ENCODE measurements at regions not wholly inside any gene's neighbourhood (a gene's known extent, or its start where the extent isn't known, plus 50 kb on each side); places are given as distances from the start of the nearest gene placed in this dataset.

GRCh38 chr18:44410740-44411139 is 269.9 kb upstream of the SETBP1 start:
- H3K27ac ChIP-seq (replicated peaks; ENCODE audit: low read length), result no peak overlapping the region
- no peak overlapping the region for H2BK5ac ChIP-seq (ENCODE audit: low read length)
- H2AFZ ChIP-seq (ENCODE audit: low read length), result no peak overlapping the region
- no peak overlapping the region for H3K9ac ChIP-seq (ENCODE audit: low read depth, low read length, poor library complexity)
- H3K27me3 ChIP-seq (ENCODE audit: control insufficient read depth in 3 of 3, insufficient read depth in 3 of 3, low read depth in 1 of 3, low read length in 3 of 3), result no peaks in the 10 kb centered on the region
- H3K4me1 ChIP-seq (ENCODE audit: control insufficient read depth in 2 of 2, insufficient read depth in 1 of 2, low read depth in 1 of 2, low read length in 2 of 2), result peaks cover 0 to 2% of the 10 kb centered on the region in 2 donors
- no peak for DNase-seq (ENCODE audit: low spot score)
- H3K79me1 ChIP-seq (ENCODE audit: low read depth, low read length), result no peaks in the 10 kb centered on the region
- H2AK5ac ChIP-seq (ENCODE audit: low read depth, low read length), result no peak overlapping the region
- H2BK12ac ChIP-seq (ENCODE audit: low read length), result no peak overlapping the region
- no peak overlapping the region for H3K23ac ChIP-seq (ENCODE audit: low read depth, low read length, poor library complexity)
- H3K9me3 ChIP-seq (replicated peaks in 1 of 2; ENCODE audit: control insufficient read depth in 2 of 2, insufficient read depth in 1 of 2, low read depth in 1 of 2, low read length in 2 of 2), result no peaks in the 10 kb centered on the region
- no peak overlapping the region for H3K18ac ChIP-seq (ENCODE audit: low read length)
- no peak overlapping the region for H2BK15ac ChIP-seq (ENCODE audit: low read length)
- no peak overlapping the region for H4K91ac ChIP-seq (ENCODE audit: low read depth, low read length, poor library complexity)
- H4K8ac ChIP-seq (ENCODE audit: low read depth, low read length), result no peak overlapping the region
- H3K4ac ChIP-seq (ENCODE audit: low read length), result no peak overlapping the region
- H3K36me3 ChIP-seq (replicated peaks in 1 of 2; ENCODE audit: control insufficient read depth in 2 of 2, insufficient read depth in 2 of 2, low read length in 2 of 2), result no peaks in the 10 kb centered on the region
- H3K4me3 ChIP-seq (ENCODE audit: low read length in 2 of 2), result no peak overlapping the region
- no peak overlapping the region for H3K4me2 ChIP-seq (ENCODE audit: insufficient read depth, low read length, poor library complexity, severe bottlenecking)
- H2BK120ac ChIP-seq (ENCODE audit: low read depth, low read length), result no peak overlapping the region
- no peak overlapping the region for H3K14ac ChIP-seq (ENCODE audit: low read length)

- Histone ChIP-seq H3K27ac (replicated peaks; ENCODE audit: low read length) (no peak overlapping the region), H2BK5ac (ENCODE audit: low read length) (no peak overlapping the region), H2BK120ac (ENCODE audit: low read depth, low read length) (no peak overlapping the region), H2BK15ac (ENCODE audit: low read length) (no peak overlapping the region), H3K4ac (ENCODE audit: low read length) (no peak overlapping the region), H3K4me2 (ENCODE audit: insufficient read depth, low read length, poor library complexity, severe bottlenecking) (no peak overlapping the region), H4K8ac (ENCODE audit: low read depth, low read length) (no peak overlapping the region), H3K36me3 (replicated peaks in 1 of 2; ENCODE audit: control insufficient read depth in 2 of 2, insufficient read depth in 2 of 2, low read length in 2 of 2) (no peaks in the 10 kb centered on the region), H3K27me3 (ENCODE audit: control insufficient read depth in 3 of 3, insufficient read depth in 3 of 3, low read depth in 1 of 3, low read length in 3 of 3) (no peaks in the 10 kb centered on the region), H2AFZ (ENCODE audit: low read length) (no peak overlapping the region), H3K79me1 (ENCODE audit: low read depth, low read length) (no peaks in the 10 kb centered on the region), H2AK5ac (ENCODE audit: low read depth, low read length) (no peak overlapping the region), H3K18ac (ENCODE audit: low read length) (no peak overlapping the region), H3K4me1 (ENCODE audit: control insufficient read depth in 2 of 2, insufficient read depth in 1 of 2, low read depth in 1 of 2, low read length in 2 of 2) (peaks cover 0 to 2% of the 10 kb centered on the region in 2 donors), H3K23ac (ENCODE audit: low read depth, low read length, poor library complexity) (no peak overlapping the region), H3K4me3 (ENCODE audit: low read length in 2 of 2) (no peak overlapping the region), H3K9me3 (replicated peaks in 1 of 2; ENCODE audit: control insufficient read depth in 2 of 2, insufficient read depth in 1 of 2, low read depth in 1 of 2, low read length in 2 of 2) (no peaks in the 10 kb centered on the region), H3K14ac (ENCODE audit: low read length) (no peak overlapping the region), H3K9ac (ENCODE audit: low read depth, low read length, poor library complexity) (no peak overlapping the region), H2BK12ac (ENCODE audit: low read length) (no peak overlapping the region), H4K91ac (ENCODE audit: low read depth, low read length, poor library complexity) (no peak overlapping the region)
- no peak for DNase-seq (ENCODE audit: low spot score)
Measured at GRCh38 chr18:44411262-44411905, 269.3 kb upstream of the SETBP1 start.

- Histone ChIP-seq H3K9ac (ENCODE audit: low read depth, low read length, poor library complexity) (no peak overlapping the region), H3K18ac (ENCODE audit: low read length) (no peak overlapping the region), H2BK15ac (ENCODE audit: low read length) (no peak overlapping the region), H3K4me3 (ENCODE audit: low read length in 2 of 2) (no peak overlapping the region), H3K9me3 (replicated peaks in 1 of 2; ENCODE audit: control insufficient read depth in 2 of 2, insufficient read depth in 1 of 2, low read depth in 1 of 2, low read length in 2 of 2) (no peaks in the 10 kb centered on the region), H4K8ac (ENCODE audit: low read depth, low read length) (no peak overlapping the region), H3K4ac (ENCODE audit: low read length) (no peak overlapping the region), H3K79me1 (ENCODE audit: low read depth, low read length) (no peaks in the 10 kb centered on the region), H2BK12ac (ENCODE audit: low read length) (no peak overlapping the region), H2BK5ac (ENCODE audit: low read length) (no peak overlapping the region), H3K14ac (ENCODE audit: low read length) (no peak overlapping the region), H3K23ac (ENCODE audit: low read depth, low read length, poor library complexity) (no peak overlapping the region), H2BK120ac (ENCODE audit: low read depth, low read length) (no peak overlapping the region), H3K27ac (replicated peaks; ENCODE audit: low read length) (no peak overlapping the region), H3K4me1 (ENCODE audit: control insufficient read depth in 2 of 2, insufficient read depth in 1 of 2, low read depth in 1 of 2, low read length in 2 of 2) (peaks cover 0 to 2% of the 10 kb centered on the region in 2 donors), H3K36me3 (replicated peaks in 1 of 2; ENCODE audit: control insufficient read depth in 2 of 2, insufficient read depth in 2 of 2, low read length in 2 of 2) (no peaks in the 10 kb centered on the region), H3K27me3 (ENCODE audit: control insufficient read depth in 3 of 3, insufficient read depth in 3 of 3, low read depth in 1 of 3, low read length in 3 of 3) (no peaks in the 10 kb centered on the region), H3K4me2 (ENCODE audit: insufficient read depth, low read length, poor library complexity, severe bottlenecking) (no peak overlapping the region), H2AFZ (ENCODE audit: low read length) (no peak overlapping the region), H4K91ac (ENCODE audit: low read depth, low read length, poor library complexity) (no peak overlapping the region), H2AK5ac (ENCODE audit: low read depth, low read length) (no peak overlapping the region)
- WGBS, 2 donors (ENCODE audit: extremely low coverage in 2 of 2, insufficient read length in 2 of 2, insufficient replicate concordance in 1 of 2), result no CpG with 5 or more reads among the region's 2 CpGs
- DNase-seq (ENCODE audit: low spot score), result no peak
Measured at GRCh38 chr18:44411976-44412375, 268.7 kb upstream of the SETBP1 start.

- H3K27me3 ChIP-seq (ENCODE audit: control insufficient read depth in 3 of 3, insufficient read depth in 3 of 3, low read depth in 1 of 3, low read length in 3 of 3), result no peaks in the 10 kb centered on the region
- H4K91ac ChIP-seq (ENCODE audit: low read depth, low read length, poor library complexity), result no peak overlapping the region
- H3K23ac ChIP-seq (ENCODE audit: low read depth, low read length, poor library complexity), result no peak overlapping the region
- H2BK5ac ChIP-seq (ENCODE audit: low read length), result no peak overlapping the region
- no peaks in the 10 kb centered on the region for H3K9me3 ChIP-seq (replicated peaks in 1 of 2; ENCODE audit: control insufficient read depth in 2 of 2, insufficient read depth in 1 of 2, low read depth in 1 of 2, low read length in 2 of 2)
- no peak overlapping the region for H2AK5ac ChIP-seq (ENCODE audit: low read depth, low read length)
- H3K9ac ChIP-seq (ENCODE audit: low read depth, low read length, poor library complexity), result no peak overlapping the region
- H3K36me3 ChIP-seq (replicated peaks in 1 of 2; ENCODE audit: control insufficient read depth in 2 of 2, insufficient read depth in 2 of 2, low read length in 2 of 2), result no peaks in the 10 kb centered on the region
- H3K27ac ChIP-seq (replicated peaks; ENCODE audit: low read length), result no peak overlapping the region
- no CpG with 5 or more reads among the region's 7 CpGs for WGBS, 2 donors (ENCODE audit: extremely low coverage in 2 of 2, insufficient read length in 2 of 2, insufficient replicate concordance in 1 of 2)
- H3K14ac ChIP-seq (ENCODE audit: low read length), result no peak overlapping the region
- no peak overlapping the region for H3K18ac ChIP-seq (ENCODE audit: low read length)
- no peak overlapping the region for H2AFZ ChIP-seq (ENCODE audit: low read length)
- no peak overlapping the region for H2BK15ac ChIP-seq (ENCODE audit: low read length)
- H3K4me3 ChIP-seq (ENCODE audit: low read length in 2 of 2), result no peak overlapping the region
- no peak overlapping the region for H2BK12ac ChIP-seq (ENCODE audit: low read length)
- no peak overlapping the region for H4K8ac ChIP-seq (ENCODE audit: low read depth, low read length)
- no peak for DNase-seq (ENCODE audit: low spot score)
- H3K4me2 ChIP-seq (ENCODE audit: insufficient read depth, low read length, poor library complexity, severe bottlenecking), result no peak overlapping the region
- H3K79me1 ChIP-seq (ENCODE audit: low read depth, low read length), result no peaks in the 10 kb centered on the region
- no peaks in the 10 kb centered on the region for H3K4me1 ChIP-seq (ENCODE audit: control insufficient read depth in 2 of 2, insufficient read depth in 1 of 2, low read depth in 1 of 2, low read length in 2 of 2)
- H2BK120ac ChIP-seq (ENCODE audit: low read depth, low read length), result no peak overlapping the region
- H3K4ac ChIP-seq (ENCODE audit: low read length), result no peak overlapping the region
Measured at GRCh38 chr18:44423814-44424644, 256.7 kb upstream of the SETBP1 start.
